Suppressor macrophage (primary cell): ENCODE measurements at regions not wholly inside any gene's neighbourhood (a gene's known extent, or its start where the extent isn't known, plus 50 kb on each side); places are given as distances from the start of the nearest gene placed in this dataset.
"Not testable (repeated sequence)": the region's sequence is repeated elsewhere in the genome, so short reads cannot be mapped to it uniquely, and the experiment has no call there.

ENCODE experiments used
- DNase-seq, 4 experiments: peaks; one replicate each; pipeline ENCODE4 v3.0.0-alpha.2; 2020 to 2022

GRCh38 chr10:34013235-34013634 lies 678.8 kb upstream of the NRP1 start:
- no peak for DNase-seq

DNA sequence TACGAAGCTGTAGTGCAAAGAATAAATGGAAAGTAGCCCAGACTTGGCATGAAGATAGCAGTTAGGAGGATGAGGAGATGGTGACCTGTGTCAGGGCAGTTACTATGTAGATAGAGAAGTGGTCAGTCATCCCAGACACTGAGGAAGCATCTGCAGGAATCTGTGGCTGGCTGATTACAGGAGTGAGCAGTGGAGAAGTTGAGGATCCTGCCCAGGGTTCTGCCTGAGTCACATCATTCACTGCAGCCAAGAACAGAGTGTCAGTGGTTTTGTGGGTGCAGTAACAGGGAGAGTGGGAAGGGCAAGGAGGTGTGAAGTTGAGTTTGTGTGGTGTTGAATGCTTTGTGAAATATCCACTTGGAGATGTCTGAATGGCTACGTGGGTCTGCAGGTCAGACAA lies 676.4 kb upstream of the NRP1 start:
- DNase-seq: peak; percentile 29 to 51 (median 32)

- DNase-seq: not testable (repeated sequence)
Measured at GRCh38 chr10:34010228-34010627, 675.8 kb upstream of the NRP1 start.

GRCh38 chr10:34008656-34009055 lies 674.2 kb upstream of the NRP1 start:
- no peak for DNase-seq

DNA sequence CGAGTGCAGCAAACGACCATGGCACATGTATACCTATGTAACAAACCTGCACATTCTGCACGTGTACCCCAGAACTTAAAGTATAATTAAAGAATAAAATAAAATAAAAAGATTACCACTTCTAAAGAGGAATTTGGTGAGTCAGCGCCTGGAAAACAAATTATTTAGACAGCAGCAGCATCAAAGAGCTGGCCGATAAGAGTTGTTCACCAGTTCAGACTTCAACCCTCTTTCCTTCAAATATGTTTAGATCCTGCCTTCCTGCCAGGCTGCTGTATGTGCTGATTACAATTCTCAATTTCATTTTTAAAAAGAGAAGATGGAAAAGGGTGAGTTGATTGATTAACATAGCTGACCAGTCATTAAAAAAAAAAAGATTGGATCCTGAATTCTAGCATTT lies 672.0 kb upstream of the NRP1 start:
- no peak for DNase-seq

DNA sequence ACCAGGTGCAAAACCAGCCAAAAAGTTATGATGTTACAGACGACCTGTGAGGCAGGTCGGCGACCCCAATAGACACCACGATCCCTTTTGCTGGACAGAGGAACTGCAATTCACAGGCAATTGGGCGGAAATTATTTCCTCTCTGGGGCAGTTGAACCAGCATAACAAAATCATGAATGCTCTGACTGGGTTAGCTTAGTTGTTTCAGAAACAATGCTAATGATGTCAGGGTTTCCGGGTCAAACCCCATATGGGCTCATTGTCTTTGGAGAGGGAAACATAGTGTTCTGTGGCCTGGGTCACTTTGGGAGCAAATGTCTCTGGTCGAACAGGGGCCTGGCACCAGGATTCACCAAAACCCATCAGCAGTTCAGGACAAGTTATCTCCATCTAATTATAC lies 669.1 kb upstream of the NRP1 start:
- no peak for DNase-seq

DNA sequence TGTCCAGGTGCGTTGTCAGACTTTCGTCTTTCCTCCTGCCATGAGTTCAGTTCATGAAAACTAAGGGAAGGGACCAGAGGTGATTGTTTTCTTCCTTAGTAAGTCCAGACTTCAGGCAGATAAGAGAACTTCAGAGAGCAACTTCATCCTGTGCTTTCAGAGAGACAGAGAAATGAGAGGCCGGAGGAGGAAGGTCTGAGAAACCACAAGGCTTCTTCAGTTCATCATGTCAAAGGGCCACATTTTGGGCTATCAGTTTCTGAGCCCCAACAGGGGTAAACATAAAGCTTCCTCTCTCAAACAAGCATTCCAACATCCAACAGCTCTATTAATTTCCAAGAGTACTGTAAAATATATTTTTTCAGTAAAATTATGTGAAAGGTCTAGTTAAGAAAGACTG lies 668.4 kb upstream of the NRP1 start:
- no peak for DNase-seq

DNA sequence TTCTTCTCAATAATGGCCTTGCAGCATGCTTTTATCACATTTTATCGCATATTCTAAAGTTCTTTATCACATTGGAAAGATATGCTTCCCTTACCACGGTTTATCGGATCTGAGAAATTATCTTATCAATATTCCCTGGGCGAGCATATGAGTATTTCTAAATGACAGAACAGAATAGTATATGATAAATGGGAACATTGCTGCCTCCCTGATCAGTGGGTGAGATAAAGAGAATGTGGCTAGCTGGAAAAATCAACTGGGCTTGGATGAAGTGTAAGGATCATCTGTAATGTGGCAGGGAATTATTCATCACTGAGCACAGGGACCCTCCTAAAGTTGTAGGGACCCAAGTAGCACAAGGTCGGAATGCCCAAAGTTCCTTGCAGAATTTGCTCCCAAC lies 667.4 kb upstream of the NRP1 start:
- no peak for DNase-seq

DNA sequence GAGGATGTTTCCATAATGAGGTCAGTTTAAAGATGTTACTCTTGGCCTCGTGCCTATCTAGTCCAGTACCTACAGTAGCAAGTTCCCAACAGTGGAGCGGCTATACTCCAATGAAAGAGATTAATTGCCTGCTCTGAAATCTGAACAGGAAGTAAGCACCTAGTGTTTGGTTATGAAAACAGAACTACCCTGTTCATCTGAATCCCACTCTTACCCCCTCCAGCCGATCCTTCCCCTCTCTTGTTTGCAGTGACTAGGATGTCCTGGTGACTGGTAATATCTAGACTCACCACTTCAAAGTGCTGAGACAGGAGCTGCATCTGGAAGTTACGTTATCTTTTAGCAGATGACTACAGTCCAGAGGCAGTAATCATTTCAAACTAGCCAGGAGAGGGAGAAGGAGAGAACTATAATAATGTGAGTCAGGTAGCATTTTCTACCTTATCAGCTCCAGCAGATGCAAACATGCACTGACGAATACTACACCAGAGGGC lies 666.7 kb upstream of the NRP1 start:
- no peak for DNase-seq

GRCh38 chr10:33993917-33994316 lies 659.5 kb upstream of the NRP1 start:
- DNase-seq: no peak

GRCh38 chr10:33991924-33992323 lies 657.5 kb upstream of the NRP1 start:
- DNase-seq: no peak

DNA sequence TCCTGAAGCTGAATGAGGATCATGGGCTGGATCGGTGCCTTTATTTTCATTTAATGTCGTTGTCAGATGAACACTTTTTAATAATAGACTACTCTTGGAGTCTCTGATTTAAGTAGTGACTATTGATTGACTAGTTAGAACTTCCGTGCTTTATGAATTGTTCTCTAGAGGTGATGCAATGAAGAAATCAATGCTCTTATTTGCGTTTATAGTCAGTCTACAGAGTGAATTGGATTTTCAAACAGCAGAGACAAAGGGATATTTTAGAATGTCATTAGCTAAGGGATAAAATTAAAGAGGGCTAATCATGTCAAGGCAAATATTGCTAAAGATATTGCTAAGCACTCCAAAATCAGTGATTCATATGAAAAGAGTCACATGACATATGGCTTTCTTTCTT lies 652.0 kb upstream of the NRP1 start:
- no peak for DNase-seq

DNA sequence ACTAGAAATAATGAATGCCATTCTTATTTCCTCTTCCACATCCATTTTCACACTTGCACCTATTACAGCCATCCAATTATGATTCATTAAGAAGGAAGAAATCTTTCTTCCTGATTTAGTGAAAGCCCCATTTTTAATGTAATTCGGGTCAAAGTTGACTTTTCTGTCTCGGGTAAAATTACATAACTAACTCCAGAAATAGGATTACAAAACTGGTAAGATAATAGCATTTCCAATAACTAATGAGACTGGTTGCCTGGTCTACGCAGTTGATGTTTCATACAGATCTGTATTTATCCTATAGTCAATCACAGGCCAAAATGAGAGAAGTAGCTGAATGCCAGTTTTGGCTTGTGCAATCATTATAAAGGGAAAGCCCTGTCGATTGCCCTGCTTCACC lies 651.5 kb upstream of the NRP1 start:
- peak in 2 of 4 experiments; percentile 2 to 5 for DNase-seq

DNA sequence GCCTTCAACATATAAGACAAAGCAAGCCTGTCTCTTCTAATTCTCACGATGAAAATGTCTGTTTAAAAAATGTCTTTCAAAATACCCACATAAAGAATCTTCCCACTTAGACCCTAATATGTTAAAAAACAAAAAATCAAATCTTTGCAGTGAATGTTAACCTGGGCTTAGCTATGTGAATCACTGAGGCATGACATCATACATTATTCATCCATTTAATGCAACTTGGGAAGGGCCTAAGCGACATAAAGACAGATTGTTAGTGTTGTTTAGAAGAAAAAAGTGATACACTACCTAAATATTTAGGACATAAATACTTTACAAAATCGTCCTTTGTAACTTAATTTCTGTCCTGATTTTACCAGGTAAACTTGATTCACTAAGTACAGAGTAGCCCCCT lies 648.5 kb upstream of the NRP1 start:
- no peak for DNase-seq

GRCh38 chr10:33981301-33981700 lies 646.8 kb upstream of the NRP1 start:
- DNase-seq: no peak

DNA sequence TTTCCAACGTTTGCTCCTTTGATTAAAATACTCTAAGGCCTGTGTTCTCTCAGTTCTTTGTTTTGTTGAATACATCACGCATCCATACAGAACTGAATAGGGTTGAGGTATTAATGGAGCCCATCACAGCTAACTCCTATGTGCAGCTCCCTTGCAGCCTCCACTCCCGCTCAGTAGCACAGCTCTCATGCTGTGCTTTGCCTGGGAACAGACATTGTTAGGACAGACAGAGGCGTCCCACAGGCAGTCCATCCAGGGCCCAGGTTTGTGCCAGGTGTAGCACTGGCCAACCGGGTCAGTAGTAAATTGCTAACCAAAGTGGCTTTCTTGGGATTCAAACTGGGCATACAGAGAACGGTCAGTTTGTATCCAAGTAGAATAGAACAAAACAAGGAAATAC lies 644.7 kb upstream of the NRP1 start:
- DNase-seq: no peak

DNA sequence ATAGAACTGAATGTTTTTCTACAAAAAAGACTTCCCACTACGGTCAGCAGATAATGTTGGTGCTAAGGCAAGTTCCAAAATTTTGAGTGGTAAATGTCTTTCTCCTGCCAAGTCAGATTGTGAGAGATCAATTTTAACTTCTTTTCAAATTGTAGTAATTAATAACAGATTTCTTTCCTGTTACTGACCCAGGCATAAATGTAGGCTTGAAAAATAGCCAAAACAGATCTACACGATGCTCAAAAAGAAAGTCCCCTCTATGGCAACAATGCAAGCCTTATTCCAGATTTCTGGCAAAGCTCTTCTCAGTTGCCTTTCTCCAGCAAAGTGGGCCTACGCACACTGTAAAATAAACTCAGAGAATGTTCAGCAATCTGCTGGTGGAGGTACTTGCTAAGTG lies 641.0 kb upstream of the NRP1 start:
- no peak for DNase-seq

DNA sequence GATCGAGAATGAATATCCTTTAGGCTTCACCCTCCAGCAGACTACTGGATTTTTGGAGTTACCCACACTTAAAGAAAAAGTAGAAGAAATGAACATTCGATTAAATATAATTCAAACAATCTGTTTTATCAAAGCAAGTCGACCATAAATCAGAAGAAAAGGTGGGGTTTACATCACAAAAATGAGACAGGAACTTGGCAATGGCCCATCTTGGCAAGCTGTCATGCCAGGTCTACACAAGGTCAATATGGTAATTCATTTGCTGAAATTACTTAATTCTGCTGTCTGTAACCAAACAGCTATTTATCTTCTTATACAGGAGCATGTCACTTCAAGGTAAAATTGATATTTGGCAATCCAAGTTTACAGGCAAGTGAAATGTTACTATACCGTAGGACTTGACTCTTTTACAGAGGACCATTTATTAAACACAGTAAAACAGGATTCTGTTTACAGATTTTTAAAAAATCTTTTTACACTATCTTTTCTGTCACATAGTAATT lies 640.6 kb upstream of the NRP1 start:
- DNase-seq: no peak

DNA sequence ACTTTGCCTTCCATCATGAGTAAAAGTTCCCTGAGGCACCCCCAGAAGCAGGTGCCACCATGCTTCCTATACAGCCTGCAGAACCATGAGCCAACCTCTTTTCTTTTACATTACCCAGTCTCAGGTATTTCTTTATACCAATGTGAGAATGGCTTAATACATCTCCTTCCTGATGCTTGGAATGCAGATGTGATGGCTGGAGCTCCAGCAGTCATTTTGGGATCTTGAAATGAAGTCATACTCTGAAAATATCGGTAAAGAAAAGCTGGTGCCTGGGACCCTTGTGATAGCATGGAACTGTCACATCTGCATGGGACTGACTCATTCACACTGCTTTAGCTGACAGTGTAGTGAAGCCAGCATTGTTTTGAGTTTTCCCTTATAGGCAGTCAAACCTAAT lies 634.5 kb upstream of the NRP1 start:
- DNase-seq: no peak

- DNase-seq: no peak
Measured at GRCh38 chr10:33967606-33968120, 633.2 kb upstream of the NRP1 start.

- DNase-seq: no peak
Measured at GRCh38 chr10:33966946-33967345, 632.5 kb upstream of the NRP1 start.

GRCh38 chr10:33965795-33966581 lies 631.5 kb upstream of the NRP1 start:
- DNase-seq: peak; percentile 2 to 29 (median 9)

DNA sequence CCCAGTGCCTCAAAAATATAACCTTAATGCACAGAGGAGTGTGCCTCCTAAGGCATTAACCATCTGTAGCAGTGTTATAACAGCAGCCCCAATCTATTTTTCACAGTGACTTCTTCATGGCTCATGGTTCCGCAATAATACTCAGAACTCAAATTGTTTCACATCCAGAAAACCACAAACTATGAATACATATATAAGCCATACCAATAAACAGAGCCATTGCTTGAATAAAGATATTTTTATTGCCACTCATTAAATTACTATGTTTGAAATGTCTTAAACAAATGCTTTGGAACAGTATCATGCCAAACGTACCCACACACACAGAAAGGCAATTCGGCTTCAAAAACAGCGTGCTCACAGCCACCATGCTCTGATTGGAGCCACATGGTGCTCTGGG lies 629.3 kb upstream of the NRP1 start:
- no peak for DNase-seq

- not testable (repeated sequence) for DNase-seq
Measured at GRCh38 chr10:33956322-33956721, 621.9 kb upstream of the NRP1 start.
